ENCODE measurements at regions not wholly inside any gene's neighbourhood (a gene's known extent, or its start where the extent isn't known, plus 50 kb on each side); places are given as distances from the start of the nearest gene placed in this dataset.

DNA sequence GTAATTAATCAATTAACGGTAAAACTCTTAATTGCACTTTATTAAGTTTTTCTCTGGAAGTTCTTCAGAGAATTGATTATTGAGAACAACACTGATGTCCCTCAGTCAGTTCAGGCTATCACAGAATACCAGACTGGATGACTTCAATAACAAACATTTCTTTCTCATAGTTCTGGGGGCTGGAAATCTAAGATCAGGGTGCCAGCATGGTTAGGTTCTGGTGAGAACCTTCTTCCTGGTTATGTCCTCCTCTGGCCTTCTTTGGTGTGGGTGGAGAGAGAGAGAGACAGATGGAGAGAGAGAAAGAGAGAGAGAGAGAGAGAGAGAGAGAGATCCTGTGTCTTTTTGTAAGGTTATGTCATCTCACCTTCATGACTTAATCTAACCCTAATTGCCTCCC, 71.4 kb upstream of the DAP start:
- no peak for DNase-seq (ENCODE audit: low read depth)
- no peak overlapping the region for H3K4me3 ChIP-seq (ENCODE audit: low read depth, low read length)
- TF ChIP-seq, protein P1, sequence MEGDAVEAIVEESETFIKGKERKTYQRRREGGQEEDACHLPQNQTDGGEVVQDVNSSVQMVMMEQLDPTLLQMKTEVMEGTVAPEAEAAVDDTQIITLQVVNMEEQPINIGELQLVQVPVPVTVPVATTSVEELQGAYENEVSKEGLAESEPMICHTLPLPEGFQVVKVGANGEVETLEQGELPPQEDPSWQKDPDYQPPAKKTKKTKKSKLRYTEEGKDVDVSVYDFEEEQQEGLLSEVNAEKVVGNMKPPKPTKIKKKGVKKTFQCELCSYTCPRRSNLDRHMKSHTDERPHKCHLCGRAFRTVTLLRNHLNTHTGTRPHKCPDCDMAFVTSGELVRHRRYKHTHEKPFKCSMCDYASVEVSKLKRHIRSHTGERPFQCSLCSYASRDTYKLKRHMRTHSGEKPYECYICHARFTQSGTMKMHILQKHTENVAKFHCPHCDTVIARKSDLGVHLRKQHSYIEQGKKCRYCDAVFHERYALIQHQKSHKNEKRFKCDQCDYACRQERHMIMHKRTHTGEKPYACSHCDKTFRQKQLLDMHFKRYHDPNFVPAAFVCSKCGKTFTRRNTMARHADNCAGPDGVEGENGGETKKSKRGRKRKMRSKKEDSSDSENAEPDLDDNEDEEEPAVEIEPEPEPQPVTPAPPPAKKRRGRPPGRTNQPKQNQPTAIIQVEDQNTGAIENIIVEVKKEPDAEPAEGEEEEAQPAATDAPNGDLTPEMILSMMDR (IDR thresholded peaks at IDR 0.05; ENCODE audit: low read depth, low read length, missing control alignments): no peak
- in situ Hi-C loops (cut with HindIII; ENCODE audit: low sequenced_read_pairs): no loop called here

DNA sequence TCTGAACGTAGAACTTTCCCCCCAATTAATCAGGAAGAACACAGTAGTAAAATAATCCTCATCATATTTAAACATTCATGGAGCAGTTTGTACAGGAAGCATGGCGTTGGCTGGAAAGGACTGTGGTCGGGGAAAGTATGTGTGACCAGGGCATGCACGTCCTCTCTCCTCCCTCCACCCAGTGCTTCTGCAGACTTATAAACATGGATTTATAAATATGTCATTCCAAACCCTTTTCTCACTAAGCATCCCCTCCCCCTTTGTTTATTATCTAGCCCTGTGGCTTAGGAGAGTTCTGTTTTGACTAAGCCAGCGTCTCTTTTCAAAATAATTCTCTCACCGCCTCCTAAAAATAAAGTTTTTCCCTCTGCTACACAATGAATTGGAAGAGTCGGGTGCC, 70.4 kb upstream of the DAP start:
- in situ Hi-C loops (cut with HindIII; ENCODE audit: low sequenced_read_pairs): no loop called here
- DNase-seq (ENCODE audit: low read depth): peak; percentile 45
- H3K4me3 ChIP-seq (ENCODE audit: low read depth, low read length): no peak overlapping the region
- TF ChIP-seq, protein P1 (IDR thresholded peaks at IDR 0.05; ENCODE audit: low read depth, low read length, missing control alignments): no peak

DNA sequence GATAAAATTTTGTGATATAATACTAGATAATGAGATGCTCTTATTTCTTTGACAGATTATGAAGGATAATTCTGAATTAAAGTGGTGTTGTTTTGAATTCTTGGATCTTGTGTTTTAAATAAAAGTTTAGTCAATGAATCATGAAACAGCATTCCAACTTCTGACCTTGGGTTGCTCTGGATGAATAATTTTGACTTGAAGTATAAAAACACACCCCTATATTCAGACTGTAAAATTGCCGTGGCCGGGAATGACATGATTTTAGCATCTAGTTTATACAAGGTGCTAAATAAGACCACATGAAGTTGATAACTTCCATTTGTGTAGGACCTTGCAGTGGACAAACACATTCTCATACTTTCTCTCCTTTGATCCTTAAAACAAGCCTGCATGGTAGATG, 67.2 kb upstream of the DAP start:
- TF ChIP-seq, protein P1 (IDR thresholded peaks at IDR 0.05; ENCODE audit: low read depth, low read length, missing control alignments): no peak
- DNase-seq (ENCODE audit: low read depth): peak; percentile 20
- in situ Hi-C loops (cut with HindIII; ENCODE audit: low sequenced_read_pairs): no loop called here
- H3K4me3 ChIP-seq (ENCODE audit: low read depth, low read length): no peak overlapping the region

DNA sequence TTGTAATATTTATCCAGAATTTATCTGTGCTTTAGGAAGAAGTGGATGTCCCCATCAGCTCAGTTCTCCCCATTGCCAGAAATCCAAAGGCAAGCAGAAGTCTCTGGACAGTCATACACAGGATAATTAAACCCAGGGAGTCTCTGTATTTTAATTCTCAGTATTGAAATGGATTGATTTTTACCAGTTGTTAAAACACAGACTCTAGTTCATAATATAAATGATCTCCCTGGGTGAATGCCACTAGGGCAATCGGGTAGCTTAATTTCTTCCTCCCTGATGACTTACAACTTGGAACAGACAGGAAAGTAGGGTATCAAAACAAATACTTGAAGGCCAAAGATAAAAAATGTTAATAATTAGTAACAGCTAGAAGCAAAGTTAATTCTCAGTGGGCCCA, 66.5 kb upstream of the DAP start:
- TF ChIP-seq, protein P1 (IDR thresholded peaks at IDR 0.05; ENCODE audit: low read depth, low read length, missing control alignments): no peak
- in situ Hi-C loops (cut with HindIII; ENCODE audit: low sequenced_read_pairs): no loop called here
- no peak overlapping the region for H3K4me3 ChIP-seq (ENCODE audit: low read depth, low read length)
- no peak for DNase-seq (ENCODE audit: low read depth)

DNA sequence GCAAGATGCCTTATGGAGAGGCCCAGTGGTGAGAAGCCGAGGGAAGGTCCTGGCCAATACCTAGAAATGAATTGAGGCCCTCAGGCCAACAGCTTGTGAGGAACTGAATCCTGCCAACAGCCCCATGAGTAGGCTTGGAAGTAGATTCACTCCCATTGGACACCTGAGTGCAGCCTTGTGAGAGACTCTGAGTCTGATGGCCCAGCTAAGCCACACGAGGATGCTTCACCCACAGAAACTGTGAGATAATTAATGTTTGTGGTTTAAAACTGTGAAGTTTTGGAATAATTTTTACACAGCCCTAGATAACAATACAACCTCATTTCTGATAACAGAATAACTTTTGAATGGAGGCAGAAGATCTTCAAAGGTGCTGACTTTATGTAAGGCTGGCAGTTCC, 65.9 kb upstream of the DAP start:
- in situ Hi-C loops (cut with HindIII; ENCODE audit: low sequenced_read_pairs): no loop called here
- DNase-seq (ENCODE audit: low read depth): no peak
- TF ChIP-seq, protein P1 (IDR thresholded peaks at IDR 0.05; ENCODE audit: low read depth, low read length, missing control alignments): no peak
- no peak overlapping the region for H3K4me3 ChIP-seq (ENCODE audit: low read depth, low read length)

DNA sequence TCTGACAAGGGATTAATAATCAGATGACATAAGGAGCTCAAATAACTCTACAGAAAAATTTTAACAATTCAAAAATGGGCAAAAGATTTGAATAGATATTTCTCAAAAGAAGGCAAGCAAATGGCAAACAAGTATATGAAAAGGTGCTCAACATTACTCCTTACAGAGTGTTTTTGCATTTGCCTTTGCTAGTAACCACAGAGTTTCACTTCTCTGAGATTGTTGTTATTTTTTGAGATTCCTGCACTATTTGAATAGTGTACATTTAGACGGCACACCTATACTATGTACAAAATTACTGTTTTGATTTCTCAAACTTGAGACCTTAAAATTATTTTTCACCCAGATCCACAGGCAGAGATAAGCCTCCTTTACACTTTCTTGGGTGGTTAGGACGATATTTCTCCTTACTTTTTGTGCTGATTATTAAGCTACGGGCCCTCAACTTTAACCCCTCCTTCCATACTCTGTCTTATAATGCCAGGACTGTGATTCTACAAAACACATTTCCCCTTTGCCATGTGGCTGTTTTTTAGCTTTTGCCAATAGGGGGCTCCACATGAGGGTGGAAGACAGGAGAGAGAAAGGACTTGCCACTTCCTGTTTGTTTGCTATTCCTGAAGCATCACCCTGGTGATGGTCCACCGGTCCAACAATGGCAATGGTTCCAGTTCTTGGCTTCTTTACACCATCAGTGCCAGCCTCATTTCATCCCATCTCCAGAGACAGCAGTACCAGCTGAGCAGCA, 65.0 kb upstream of the DAP start:
- no peak for DNase-seq (ENCODE audit: low read depth)
- TF ChIP-seq, protein P1 (IDR thresholded peaks at IDR 0.05; ENCODE audit: low read depth, low read length, missing control alignments): no peak
- in situ Hi-C loops (cut with HindIII; ENCODE audit: low sequenced_read_pairs): no loop called here
- no peak overlapping the region for H3K4me3 ChIP-seq (ENCODE audit: low read depth, low read length)

Measured in astrocyte of the cerebellum (primary cell).